Stomach (tissue), 8 donors: ENCODE measurements at regions not wholly inside any gene's neighbourhood (a gene's known extent, or its start where the extent isn't known, plus 50 kb on each side); places are given as distances from the start of the nearest gene placed in this dataset.
"Not testable (repeated sequence)": the region's sequence is repeated elsewhere in the genome, so short reads cannot be mapped to it uniquely, and the experiment has no call there.

Experiments used
- DNase-seq, 2 donors: peaks; one replicate each; pipeline versions ENCODE4 v3.0.0 to v3.0.0-alpha.2; 2013 to 2019
- H3K27ac ChIP-seq, 5 donors: fragments of 200-600 bp in 4 of 5; sonication (generic) in 4 of 5; one replicate each; pipeline ENCODE4 v1.5.1; 2013 to 2019; ENCODE audit warnings: mild to moderate bottlenecking in 1 of 5, moderate library complexity in 1 of 5
- H3K27me3 ChIP-seq, 3 donors: fragments of 200-600 bp; sonication (generic); one replicate each; pipeline ENCODE4 v1.5.1; 2017 to 2019; ENCODE audit warnings: mixed run types in 1 of 3
- H3K36me3 ChIP-seq, 4 donors: fragments of 200-600 bp; sonication (generic); 1 replicate in 3 of 4; 2 replicates in 1 of 4; pipeline ENCODE4 v1.5.1; 2016 to 2019
- H3K4me1 ChIP-seq, 4 donors: fragments of 200-600 bp; sonication (generic); one replicate each; pipeline ENCODE4 v1.5.1; 2016 to 2019
- H3K4me3 ChIP-seq, 4 donors: fragments of 200-600 bp; sonication (generic) in 3 of 4; one replicate each; pipeline ENCODE4 v1.5.1; 2016 to 2019; ENCODE audit warnings: mild to moderate bottlenecking in 1 of 4
- H3K9me3 ChIP-seq, 4 donors: fragments of 200-600 bp; sonication (generic); one replicate each; pipeline ENCODE4 v1.5.1; 2016 to 2019
- EP300 ChIP-seq: sonication (generic); formaldehyde crosslinking; IDR thresholded peaks from one replicate; pipeline ENCODE4 v1.6.1; 2017; ENCODE audit warnings: antibody characterized with exemption
- POLR2A ChIP-seq, 4 donors: fragments of 450-650 bp; IDR thresholded peaks; one replicate each; pipeline ENCODE4 v1.6.1; 2016; ENCODE audit warnings: antibody characterized with exemption in 4 of 4, control low read depth in 2 of 4, mild to moderate bottlenecking in 1 of 4, moderate library complexity in 1 of 4
- POLR2AphosphoS5 ChIP-seq, 3 donors: sonication (generic); formaldehyde crosslinking; IDR thresholded peaks; one replicate each; pipeline ENCODE4 v1.6.1; 2016; ENCODE audit warnings: antibody characterized with exemption in 3 of 3
- WGBS, 5 donors: extraction: QIAGEN DNeasy Blood & Tissue Kit in 3 of 5; methylation state at CpG; one replicate each; pipeline versions ENCODE4 v1.1.5 to v1.1.7; 2013 to 2018; 5-methylcytosine and 5-hydroxymethylcytosine counted together
- intact Hi-C: fragments of 100-400 bp; cut with DNase I; formaldehyde crosslinking; loops from one replicate; pipeline ENCODE4 v1.15.1; 2023; ENCODE audit warnings: low total_unique reads
- TF ChIP-seq, protein P1 (sequence below), 7 experiments: fragments of 450-650 bp in 4 of 7; fragments of 200-600 bp in 3 of 7; sonication (generic) in 3 of 7; IDR thresholded peaks; one replicate each; pipeline ENCODE4 v1.5.1; 2016 to 2019; ENCODE audit warnings: antibody characterized with exemption in 7 of 7, control low read depth in 2 of 7, mild to moderate bottlenecking in 1 of 7
- donor health status: healthy with polysubstance abuse.
- donor health status: Bipolar disorder and iron deficiency.
- donor health status: healthy.

DNA sequence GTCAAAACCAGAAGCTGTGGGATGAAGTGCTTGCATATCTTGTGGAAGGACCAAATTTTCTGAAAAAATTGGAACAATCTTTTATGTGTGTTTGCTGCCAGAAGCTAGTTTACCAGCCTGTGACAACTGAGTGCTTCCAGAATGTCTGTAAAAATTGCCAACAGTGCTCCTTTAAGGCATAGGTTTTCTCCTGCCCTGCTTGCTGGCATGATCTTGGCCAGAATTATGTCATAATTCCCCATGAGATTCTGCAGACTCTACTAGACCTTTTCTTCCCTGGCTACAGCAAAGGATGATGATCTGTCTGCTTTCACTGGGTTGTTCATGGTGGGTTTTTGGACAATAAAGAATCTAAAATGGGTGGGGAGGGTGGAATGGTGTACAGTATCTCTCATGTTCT lies 196.3 kb upstream of the ZCCHC13 start:
- Histone ChIP-seq H3K4me3 (no peak overlapping the region), H3K9me3 (peaks cover 0 to 32% (median 8%) of the 10 kb centered on the region in 4 donors), H3K36me3 (peaks cover 0 to 21% (median 11%) of the 10 kb centered on the region in 4 donors), H3K27me3 (no peaks in the 10 kb centered on the region), H3K4me1 (no peaks in the 10 kb centered on the region), H3K27ac (no peak overlapping the region)
- DNase-seq: no peak
- intact Hi-C loops: no loop called here
- TF ChIP-seq, protein P1, sequence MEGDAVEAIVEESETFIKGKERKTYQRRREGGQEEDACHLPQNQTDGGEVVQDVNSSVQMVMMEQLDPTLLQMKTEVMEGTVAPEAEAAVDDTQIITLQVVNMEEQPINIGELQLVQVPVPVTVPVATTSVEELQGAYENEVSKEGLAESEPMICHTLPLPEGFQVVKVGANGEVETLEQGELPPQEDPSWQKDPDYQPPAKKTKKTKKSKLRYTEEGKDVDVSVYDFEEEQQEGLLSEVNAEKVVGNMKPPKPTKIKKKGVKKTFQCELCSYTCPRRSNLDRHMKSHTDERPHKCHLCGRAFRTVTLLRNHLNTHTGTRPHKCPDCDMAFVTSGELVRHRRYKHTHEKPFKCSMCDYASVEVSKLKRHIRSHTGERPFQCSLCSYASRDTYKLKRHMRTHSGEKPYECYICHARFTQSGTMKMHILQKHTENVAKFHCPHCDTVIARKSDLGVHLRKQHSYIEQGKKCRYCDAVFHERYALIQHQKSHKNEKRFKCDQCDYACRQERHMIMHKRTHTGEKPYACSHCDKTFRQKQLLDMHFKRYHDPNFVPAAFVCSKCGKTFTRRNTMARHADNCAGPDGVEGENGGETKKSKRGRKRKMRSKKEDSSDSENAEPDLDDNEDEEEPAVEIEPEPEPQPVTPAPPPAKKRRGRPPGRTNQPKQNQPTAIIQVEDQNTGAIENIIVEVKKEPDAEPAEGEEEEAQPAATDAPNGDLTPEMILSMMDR (IDR thresholded peaks at IDR 0.05): no peak

- intact Hi-C loops: no loop called here
- WGBS, 5 donors: 80 to 98% (median 93%) methylated on average over 1 to 3 of the region's 3 CpGs
- Histone ChIP-seq H3K4me3 (no peak overlapping the region), H3K27ac (no peak overlapping the region), H3K36me3 (peaks cover 0 to 21% (median 11%) of the 10 kb centered on the region in 4 donors), H3K4me1 (no peaks in the 10 kb centered on the region), H3K27me3 (no peaks in the 10 kb centered on the region), H3K9me3 (peaks cover 0 to 37% (median 6%) of the 10 kb centered on the region in 4 donors)
- no peak for DNase-seq
- TF ChIP-seq POLR2AphosphoS5 (IDR thresholded peaks at IDR 0.05) (no peak), POLR2A (IDR thresholded peaks at IDR 0.05) (no peak), EP300 (no peak)
- TF ChIP-seq, protein P1 (IDR thresholded peaks at IDR 0.05): no peak
Measured at GRCh38 chrX:74104356-74105015, 199.5 kb upstream of the ZCCHC13 start.

GRCh38 chrX:74098407-74098806 lies 205.6 kb upstream of the ZCCHC13 start:
- intact Hi-C loops: not testable (repeated sequence)

DNA sequence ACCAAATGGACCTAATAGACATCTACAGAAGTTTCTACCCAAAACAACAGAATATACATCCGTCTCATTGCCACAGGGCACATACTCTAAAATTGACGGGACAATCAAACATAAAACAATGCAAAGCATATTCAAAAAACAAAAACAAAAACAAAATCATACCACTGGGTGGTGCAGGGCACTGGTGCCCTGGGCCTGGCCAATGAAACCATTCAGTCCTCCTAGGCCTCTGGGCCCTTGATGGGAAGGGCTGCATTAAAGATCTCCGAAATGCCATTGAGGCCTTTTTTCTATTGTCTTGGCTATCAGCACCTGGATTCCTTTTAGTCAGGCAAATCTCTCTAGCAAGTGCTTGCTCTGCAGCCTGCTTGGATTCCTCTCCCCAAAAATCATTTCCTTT lies 213.9 kb upstream of the ZCCHC13 start:
- TF ChIP-seq, protein P1 (IDR thresholded peaks at IDR 0.05): no peak
- no peak for TF ChIP-seq POLR2AphosphoS5 (IDR thresholded peaks at IDR 0.05)
- TF ChIP-seq POLR2A (IDR thresholded peaks at IDR 0.05): no peak
- no peak for TF ChIP-seq EP300

More at GRCh38 chrX:74098407-74098806, 205.6 kb upstream of the ZCCHC13 start:
- not testable (repeated sequence) for H3K4me1 ChIP-seq, H3K27ac ChIP-seq, H3K36me3 ChIP-seq, H3K4me3 ChIP-seq, H3K27me3 ChIP-seq, DNase-seq
- 91 to 100% (median 95%) methylated on average over 1 to 30 of the region's 31 CpGs for WGBS, 5 donors
- peaks cover 0 to 37% (median 4%) of the 10 kb centered on the region in 4 donors for H3K9me3 ChIP-seq

DNA sequence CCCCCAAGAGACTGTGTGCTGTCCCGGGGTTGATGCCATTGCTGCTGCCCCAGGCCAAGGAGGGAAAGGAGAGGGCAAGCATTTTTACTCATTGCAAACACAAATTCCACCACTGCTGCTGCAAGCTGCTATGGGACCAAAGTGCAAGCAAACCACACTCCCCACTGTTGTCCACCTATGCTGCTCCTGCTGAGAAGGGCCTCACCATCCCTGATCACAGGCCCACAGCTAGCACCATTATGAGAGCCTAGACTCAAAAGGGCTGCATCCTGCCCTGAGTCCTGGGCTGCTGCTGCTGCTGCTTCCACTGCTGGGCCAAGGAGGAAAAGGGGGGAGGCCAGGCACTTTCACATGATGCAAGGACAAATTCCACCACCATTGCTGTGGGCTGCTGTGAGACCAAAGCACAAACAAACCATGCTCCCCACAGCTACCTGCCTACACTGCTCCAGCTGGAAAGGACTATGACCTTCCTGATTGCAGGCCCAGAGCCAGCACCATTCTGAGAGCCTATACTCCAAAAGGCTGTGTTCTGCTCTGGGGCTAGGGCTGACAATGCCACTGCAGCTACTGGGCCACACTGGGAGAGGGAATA lies 218.2 kb upstream of the ZCCHC13 start:
- intact Hi-C loops: no loop called here
- no peaks in the 10 kb centered on the region for H3K4me1 ChIP-seq
- DNase-seq: no peak
- 50 to 88% (median 80%) methylated on average over 1 of the region's 1 CpG for WGBS, 5 donors
- H3K9me3 ChIP-seq: peaks cover 0 to 22% (median 11%) of the 10 kb centered on the region in 4 donors
- TF ChIP-seq POLR2A (IDR thresholded peaks at IDR 0.05) (no peak), POLR2AphosphoS5 (IDR thresholded peaks at IDR 0.05) (no peak), EP300 (no peak)
- TF ChIP-seq, protein P1 (IDR thresholded peaks at IDR 0.05): no peak
- peaks cover 0 to 22% (median 0%) of the 10 kb centered on the region in 4 donors for H3K36me3 ChIP-seq
- no peak overlapping the region for H3K4me3 ChIP-seq
- H3K27ac ChIP-seq: no peak overlapping the region
- H3K27me3 ChIP-seq: no peaks in the 10 kb centered on the region

More for the DNA sequence above, 213.9 kb upstream of the ZCCHC13 start:
- 30 to 85% (median 59%) methylated on average over 3 of the region's 3 CpGs for WGBS, 5 donors
- peaks cover 0 to 20% (median 0%) of the 10 kb centered on the region in 4 donors for H3K36me3 ChIP-seq
- H3K4me3 ChIP-seq: no peak overlapping the region
- H3K27ac ChIP-seq: no peak overlapping the region
- peaks cover 0 to 28% (median 12%) of the 10 kb centered on the region in 4 donors for H3K9me3 ChIP-seq
- H3K27me3 ChIP-seq: no peaks in the 10 kb centered on the region
- DNase-seq: no peak
- H3K4me1 ChIP-seq: no peaks in the 10 kb centered on the region
- intact Hi-C loops: no loop called here
